CD4-positive, alpha-beta T cell treated with Interleukin-15 for 1 hour (primary cell): ENCODE measurements at regions not wholly inside any gene's neighbourhood (a gene's known extent, or its start where the extent isn't known, plus 50 kb on each side); places are given as distances from the start of the nearest gene placed in this dataset.

Experiments
- DNase-seq: peaks from one replicate; pipeline ENCODE4 v3.0.0-alpha.2; 2020

- DNase-seq, result no peak
These were observed 50.7 kb upstream of the GPR157 start for GRCh38 chr1:9179463-9180110.

GRCh38 chr1:9180111-9180819 lies 51.4 kb upstream of the GPR157 start:
- no peak for DNase-seq

- DNase-seq, result peak; percentile 34
These were observed 52.4 kb upstream of the GPR157 start for GRCh38 chr1:9181176-9181906.

GRCh38 chr1:9181990-9182783 lies 52.4 kb upstream of the H6PD start:
- DNase-seq, result no peak

GRCh38 chr1:9182784-9183257 lies 51.8 kb upstream of the H6PD start:
- no peak for DNase-seq

GRCh38 chr1:9183441-9183840 lies 51.1 kb upstream of the H6PD start:
- DNase-seq, result no peak

- DNase-seq, result no peak
These were observed 50.7 kb upstream of the H6PD start for GRCh38 chr1:9183898-9184297.

GRCh38 chr1:9184749-9185148 lies 49.8 kb upstream of the H6PD start:
- no peak for DNase-seq
